Lower lobe of right lung (tissue), 2 donors: ENCODE measurements at regions not wholly inside any gene's neighbourhood (a gene's known extent, or its start where the extent isn't known, plus 50 kb on each side); places are given as distances from the start of the nearest gene placed in this dataset.
"Not testable (repeated sequence)": the region's sequence is repeated elsewhere in the genome, so short reads cannot be mapped to it uniquely, and the experiment has no call there.

ENCODE experiments used
- ATAC-seq, 2 donors: fragments of 200-7000 bp; cut with Tn5 transposase; one replicate each; pipeline ENCODE4 v1.9.1; 2020 to 2022; ENCODE audit warnings: mild to moderate bottlenecking in 2 of 2, moderate library complexity in 2 of 2
- DNase-seq: peaks from one replicate; pipeline ENCODE4 v3.0.0-alpha.2; 2020
- H3K27ac ChIP-seq: fragments of 200-600 bp; one replicate; pipeline ENCODE4 v1.8.0; 2022
- H3K27me3 ChIP-seq: fragments of 200-600 bp; one replicate; pipeline ENCODE4 v1.8.0; 2022; ENCODE audit warnings: low read depth
- H3K36me3 ChIP-seq: fragments of 200-600 bp; one replicate; pipeline ENCODE4 v1.8.0; 2022; ENCODE audit warnings: mild to moderate bottlenecking
- H3K4me1 ChIP-seq: fragments of 200-600 bp; one replicate; pipeline ENCODE4 v1.8.0; 2022
- H3K4me3 ChIP-seq: fragments of 200-600 bp; one replicate; pipeline ENCODE4 v1.8.0; 2022; ENCODE audit warnings: mild to moderate bottlenecking
- H3K9me3 ChIP-seq: fragments of 200-600 bp; one replicate; pipeline ENCODE4 v1.8.0; 2022
- intact Hi-C: fragments of 100-400 bp; cut with DNase I; formaldehyde crosslinking; loops from one replicate; pipeline ENCODE4 v1.11.0; 2022
- TF ChIP-seq, protein P1 (sequence below): fragments of 200-600 bp; IDR thresholded peaks from one replicate; pipeline ENCODE4 v1.8.0; 2022; ENCODE audit warnings: antibody characterized with exemption, mild to moderate bottlenecking
- donor health status: DM: no; HTN: yes; CAD: no; lungs with severe emphysema.

DNA sequence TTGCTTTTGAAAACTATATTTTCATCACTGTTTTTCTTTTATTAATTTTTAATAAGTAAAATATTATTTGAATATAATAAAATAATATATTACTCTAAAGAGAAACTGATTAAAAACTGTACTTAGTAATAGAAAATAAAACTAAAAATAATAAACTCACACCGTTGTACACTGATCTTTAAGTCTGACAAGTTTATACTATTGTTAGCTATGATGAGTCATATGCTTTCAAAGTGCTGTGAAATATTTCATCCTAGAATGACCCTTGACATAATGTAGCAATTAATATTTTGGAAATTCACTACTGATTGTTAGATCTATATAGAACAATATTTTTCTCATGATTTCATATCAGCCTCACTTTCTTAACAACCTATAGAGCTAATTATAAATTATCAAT lies 1040.6 kb upstream of the SPRY2 start:
- TF ChIP-seq, protein P1, sequence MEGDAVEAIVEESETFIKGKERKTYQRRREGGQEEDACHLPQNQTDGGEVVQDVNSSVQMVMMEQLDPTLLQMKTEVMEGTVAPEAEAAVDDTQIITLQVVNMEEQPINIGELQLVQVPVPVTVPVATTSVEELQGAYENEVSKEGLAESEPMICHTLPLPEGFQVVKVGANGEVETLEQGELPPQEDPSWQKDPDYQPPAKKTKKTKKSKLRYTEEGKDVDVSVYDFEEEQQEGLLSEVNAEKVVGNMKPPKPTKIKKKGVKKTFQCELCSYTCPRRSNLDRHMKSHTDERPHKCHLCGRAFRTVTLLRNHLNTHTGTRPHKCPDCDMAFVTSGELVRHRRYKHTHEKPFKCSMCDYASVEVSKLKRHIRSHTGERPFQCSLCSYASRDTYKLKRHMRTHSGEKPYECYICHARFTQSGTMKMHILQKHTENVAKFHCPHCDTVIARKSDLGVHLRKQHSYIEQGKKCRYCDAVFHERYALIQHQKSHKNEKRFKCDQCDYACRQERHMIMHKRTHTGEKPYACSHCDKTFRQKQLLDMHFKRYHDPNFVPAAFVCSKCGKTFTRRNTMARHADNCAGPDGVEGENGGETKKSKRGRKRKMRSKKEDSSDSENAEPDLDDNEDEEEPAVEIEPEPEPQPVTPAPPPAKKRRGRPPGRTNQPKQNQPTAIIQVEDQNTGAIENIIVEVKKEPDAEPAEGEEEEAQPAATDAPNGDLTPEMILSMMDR, result no peak
- Histone ChIP-seq H3K27ac (no peak overlapping the region), H3K9me3 (no peaks in the 10 kb centered on the region), H3K4me3 (no peak overlapping the region), H3K4me1 (no peaks in the 10 kb centered on the region), H3K27me3 (no peaks in the 10 kb centered on the region), H3K36me3 (no peaks in the 10 kb centered on the region)
- intact Hi-C loops, result no loop called here
- ATAC-seq, result no peak
- DNase-seq, result no peak

DNA sequence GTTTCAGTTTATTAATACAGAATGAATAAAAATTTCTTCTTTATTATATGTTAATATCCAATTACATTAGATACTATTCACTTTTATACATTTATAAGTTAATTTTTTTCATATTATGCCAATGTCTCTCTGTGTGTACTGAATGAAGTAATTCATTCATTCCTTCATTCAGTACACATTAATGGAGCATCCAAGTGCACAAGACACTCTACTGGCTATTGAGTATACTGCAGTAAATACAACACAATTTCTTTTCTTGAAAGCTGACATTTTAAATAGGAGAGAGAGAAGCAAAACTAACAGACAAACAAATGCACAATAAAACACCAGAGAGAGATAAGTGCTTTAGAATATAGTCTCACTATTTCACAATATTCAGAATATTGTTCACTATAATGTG lies 1038.3 kb upstream of the SPRY2 start:
- TF ChIP-seq, protein P1, result no peak
- intact Hi-C loops, result no loop called here
- ATAC-seq (no peak), DNase-seq (no peak)
- Histone ChIP-seq H3K27ac (no peak overlapping the region), H3K9me3 (no peaks in the 10 kb centered on the region), H3K27me3 (no peaks in the 10 kb centered on the region), H3K4me1 (no peaks in the 10 kb centered on the region), H3K4me3 (no peak overlapping the region), H3K36me3 (no peaks in the 10 kb centered on the region)

DNA sequence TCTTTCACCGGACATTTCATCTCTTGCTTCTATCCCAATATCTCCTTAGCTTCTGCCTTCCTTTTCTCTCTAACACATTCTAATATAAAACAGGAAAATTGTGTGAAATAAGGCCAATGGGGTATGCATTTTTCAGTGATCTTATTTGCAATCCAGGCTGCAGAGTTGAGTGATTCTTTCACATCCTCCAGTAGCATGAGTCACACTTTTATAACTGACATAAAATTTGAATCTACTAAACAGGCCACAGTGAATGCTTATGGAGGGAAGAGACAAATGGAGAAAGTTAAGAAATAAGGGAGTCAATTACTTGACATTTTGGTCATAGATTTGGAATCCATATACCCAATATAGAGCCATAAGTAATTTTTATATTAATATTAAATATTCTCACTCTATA lies 1037.0 kb upstream of the SPRY2 start:
- TF ChIP-seq, protein P1, result no peak
- Histone ChIP-seq H3K27me3 (no peaks in the 10 kb centered on the region), H3K4me1 (no peaks in the 10 kb centered on the region), H3K4me3 (no peak overlapping the region), H3K36me3 (no peaks in the 10 kb centered on the region), H3K27ac (no peak overlapping the region), H3K9me3 (no peaks in the 10 kb centered on the region)
- intact Hi-C loops, result no loop called here
- no peak for ATAC-seq
- no peak for DNase-seq

DNA sequence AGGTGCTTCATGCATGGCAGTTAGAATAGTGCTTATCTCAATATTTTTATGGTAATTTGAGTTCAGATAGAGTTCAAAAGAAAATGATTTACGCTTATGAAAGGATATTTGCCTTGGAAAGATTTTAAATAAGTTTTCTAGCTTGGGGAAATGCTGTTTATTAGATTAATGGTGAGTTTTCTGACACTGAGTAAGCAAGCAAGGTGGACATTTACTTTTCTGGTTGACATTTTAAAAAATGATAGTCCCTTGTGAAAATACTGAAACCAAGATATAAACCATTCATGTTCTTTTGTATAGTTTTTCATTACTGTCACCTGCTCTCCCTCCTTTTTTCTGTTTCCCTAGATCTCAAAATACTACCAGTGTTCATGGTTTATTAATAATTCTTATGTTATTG lies 1034.8 kb upstream of the SPRY2 start:
- Histone ChIP-seq H3K9me3 (no peaks in the 10 kb centered on the region), H3K4me1 (no peaks in the 10 kb centered on the region), H3K27ac (no peak overlapping the region), H3K4me3 (no peak overlapping the region), H3K27me3 (no peaks in the 10 kb centered on the region), H3K36me3 (no peaks in the 10 kb centered on the region)
- DNase-seq (no peak), ATAC-seq (no peak)
- TF ChIP-seq, protein P1, result no peak
- intact Hi-C loops, result no loop called here

DNA sequence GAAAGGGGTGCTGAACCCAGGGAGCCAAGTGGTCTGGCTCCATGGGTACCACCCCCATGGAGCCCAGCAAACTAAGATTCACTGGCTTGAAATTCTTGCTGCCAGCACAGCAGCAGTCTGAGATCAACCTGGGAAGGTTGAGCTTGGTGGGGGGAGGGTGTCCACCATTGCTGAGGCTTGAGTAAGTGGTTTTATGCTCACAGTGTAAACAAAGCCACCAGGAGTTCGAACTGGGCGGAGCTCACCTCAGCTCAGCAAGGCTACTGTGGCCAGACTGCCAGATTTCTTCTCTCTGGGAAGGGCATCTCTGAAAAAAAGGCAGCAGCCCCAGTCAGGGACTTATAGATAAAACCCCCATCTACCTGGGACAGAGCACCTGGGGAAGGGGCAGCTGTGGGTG lies 1021.8 kb upstream of the SPRY2 start:
- ATAC-seq, intact Hi-C loops, H3K36me3 ChIP-seq, H3K4me3 ChIP-seq, DNase-seq, H3K9me3 ChIP-seq, H3K27me3 ChIP-seq, H3K4me1 ChIP-seq, H3K27ac ChIP-seq: not testable (repeated sequence)

DNA sequence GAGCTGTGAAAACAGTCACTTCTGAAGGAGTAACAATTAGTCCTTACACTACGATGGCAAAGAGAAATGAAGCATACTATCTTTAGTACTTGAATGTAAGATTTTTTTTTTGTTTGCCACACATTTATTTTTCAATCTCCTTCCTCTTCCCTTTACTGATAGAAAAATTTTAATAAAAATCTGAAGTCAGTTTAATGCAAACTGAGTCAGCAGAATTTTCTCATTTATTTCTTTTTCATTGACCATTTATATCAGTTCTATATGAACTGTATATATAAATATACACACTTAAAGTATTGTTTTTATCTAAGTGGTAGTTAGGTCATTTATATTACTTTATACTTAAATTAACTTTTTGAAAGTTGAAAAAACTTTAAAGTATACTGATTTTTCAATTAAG lies 1009.1 kb upstream of the SPRY2 start:
- Histone ChIP-seq H3K27me3 (no peaks in the 10 kb centered on the region), H3K36me3 (no peaks in the 10 kb centered on the region), H3K9me3 (no peaks in the 10 kb centered on the region), H3K4me1 (no peaks in the 10 kb centered on the region), H3K27ac (no peak overlapping the region), H3K4me3 (no peak overlapping the region)
- intact Hi-C loops, result no loop called here
- DNase-seq (no peak), ATAC-seq (no peak)
- TF ChIP-seq, protein P1, result no peak

DNA sequence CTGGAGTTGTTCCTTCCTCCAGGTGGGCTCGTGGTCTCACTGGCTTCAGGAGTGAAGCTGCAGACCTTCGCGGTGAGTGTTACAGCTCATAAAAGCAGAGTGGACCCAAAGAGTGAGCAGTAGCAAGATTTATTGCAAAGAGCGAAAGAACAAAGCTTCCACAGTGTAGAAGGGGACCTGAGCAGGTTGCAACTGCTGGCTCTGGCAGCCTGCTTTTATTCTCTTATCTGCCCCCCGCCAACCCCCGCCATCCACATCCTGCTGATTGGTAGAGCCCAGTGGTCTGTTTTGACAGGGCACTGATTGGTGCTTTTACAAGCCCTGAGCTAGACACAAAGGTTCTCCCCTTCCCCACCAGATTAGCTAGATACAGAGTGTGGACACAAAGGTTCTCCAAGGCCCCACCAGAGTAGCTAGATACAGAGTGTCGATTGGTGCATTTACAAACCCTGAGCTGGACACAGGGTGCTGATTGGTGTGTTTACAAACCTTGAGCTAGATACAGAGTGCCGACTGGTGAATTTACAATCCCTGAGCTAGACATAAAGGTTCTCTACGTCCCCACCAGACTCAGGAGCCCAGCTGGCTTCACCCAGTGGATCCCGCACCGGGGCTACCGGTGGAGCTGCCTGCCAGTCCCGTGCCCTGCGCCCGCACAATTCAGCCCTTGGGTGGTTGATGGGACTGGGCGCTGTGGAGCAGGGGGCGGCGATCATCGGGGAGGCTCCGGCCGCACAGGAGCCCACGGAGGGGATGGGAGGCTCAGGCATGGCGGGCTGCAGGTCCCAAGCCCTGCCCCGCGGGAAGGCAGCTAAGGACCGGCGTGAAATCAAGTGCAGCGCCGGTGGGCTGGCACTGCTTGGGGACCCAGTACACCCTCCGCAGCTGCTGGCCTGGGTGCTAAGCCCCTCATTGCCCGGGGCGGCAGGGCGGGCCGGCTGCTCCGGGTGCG lies 999.5 kb upstream of the SPRY2 start:
- intact Hi-C loops, H3K4me3 ChIP-seq, H3K27me3 ChIP-seq, H3K27ac ChIP-seq, H3K4me1 ChIP-seq, H3K36me3 ChIP-seq, ATAC-seq, H3K9me3 ChIP-seq, DNase-seq: not testable (repeated sequence)

DNA sequence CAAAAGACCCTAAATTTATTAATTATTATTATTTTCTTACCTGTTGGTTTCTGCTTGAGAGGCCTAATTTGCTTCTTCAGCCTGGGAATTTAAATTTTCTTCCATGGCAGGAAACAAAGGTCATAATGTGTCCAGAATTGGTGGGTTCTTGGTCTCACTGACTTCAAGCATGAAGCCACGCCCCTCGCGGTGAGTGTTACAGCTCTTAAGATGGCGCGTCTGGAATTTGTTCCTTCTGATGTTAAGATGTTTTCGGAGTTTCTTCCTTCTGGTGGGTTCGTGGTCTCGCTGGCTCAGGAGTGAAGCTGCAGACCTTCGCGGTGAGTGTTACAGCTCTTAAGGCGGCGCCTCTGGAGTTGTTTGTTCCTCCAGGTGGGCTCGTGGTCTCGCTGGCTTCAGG lies 998.7 kb upstream of the SPRY2 start:
- H3K9me3 ChIP-seq, H3K27me3 ChIP-seq, H3K27ac ChIP-seq, ATAC-seq, DNase-seq, H3K36me3 ChIP-seq, intact Hi-C loops, H3K4me3 ChIP-seq, H3K4me1 ChIP-seq: not testable (repeated sequence)
